ENCODE measurements at regions not wholly inside any gene's neighbourhood (a gene's known extent, or its start where the extent isn't known, plus 50 kb on each side); places are given as distances from the start of the nearest gene placed in this dataset.

- Histone ChIP-seq H3K27me3 (no peaks in the 10 kb centered on the region), H3K4me3 (no peak overlapping the region), H3K9me3 (no peaks in the 10 kb centered on the region), H3K27ac (no peak overlapping the region), H3K36me3 (no peaks in the 10 kb centered on the region), H3K4me1 (peaks cover 0 to 19% (median 2%) of the 10 kb centered on the region in 3 donors)
- whole genome bisulfite sequencing, 2 donors (ENCODE audit: low coverage in 1 of 2), result 91 to 100% methylated on average over 1 of the region's 1 CpG
- no peak for ATAC-seq
- TF ChIP-seq EP300 (IDR thresholded peaks at IDR 0.05) (no peak), POLR2A (IDR thresholded peaks at IDR 0.05) (no peak), POLR2AphosphoS5 (IDR thresholded peaks at IDR 0.05) (no peak)
- TF ChIP-seq, protein P1, sequence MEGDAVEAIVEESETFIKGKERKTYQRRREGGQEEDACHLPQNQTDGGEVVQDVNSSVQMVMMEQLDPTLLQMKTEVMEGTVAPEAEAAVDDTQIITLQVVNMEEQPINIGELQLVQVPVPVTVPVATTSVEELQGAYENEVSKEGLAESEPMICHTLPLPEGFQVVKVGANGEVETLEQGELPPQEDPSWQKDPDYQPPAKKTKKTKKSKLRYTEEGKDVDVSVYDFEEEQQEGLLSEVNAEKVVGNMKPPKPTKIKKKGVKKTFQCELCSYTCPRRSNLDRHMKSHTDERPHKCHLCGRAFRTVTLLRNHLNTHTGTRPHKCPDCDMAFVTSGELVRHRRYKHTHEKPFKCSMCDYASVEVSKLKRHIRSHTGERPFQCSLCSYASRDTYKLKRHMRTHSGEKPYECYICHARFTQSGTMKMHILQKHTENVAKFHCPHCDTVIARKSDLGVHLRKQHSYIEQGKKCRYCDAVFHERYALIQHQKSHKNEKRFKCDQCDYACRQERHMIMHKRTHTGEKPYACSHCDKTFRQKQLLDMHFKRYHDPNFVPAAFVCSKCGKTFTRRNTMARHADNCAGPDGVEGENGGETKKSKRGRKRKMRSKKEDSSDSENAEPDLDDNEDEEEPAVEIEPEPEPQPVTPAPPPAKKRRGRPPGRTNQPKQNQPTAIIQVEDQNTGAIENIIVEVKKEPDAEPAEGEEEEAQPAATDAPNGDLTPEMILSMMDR (IDR thresholded peaks at IDR 0.05), result no peak
Observed at GRCh38 chr5:115684513-115685037, 58.7 kb upstream of the TMED7 start.

DNA sequence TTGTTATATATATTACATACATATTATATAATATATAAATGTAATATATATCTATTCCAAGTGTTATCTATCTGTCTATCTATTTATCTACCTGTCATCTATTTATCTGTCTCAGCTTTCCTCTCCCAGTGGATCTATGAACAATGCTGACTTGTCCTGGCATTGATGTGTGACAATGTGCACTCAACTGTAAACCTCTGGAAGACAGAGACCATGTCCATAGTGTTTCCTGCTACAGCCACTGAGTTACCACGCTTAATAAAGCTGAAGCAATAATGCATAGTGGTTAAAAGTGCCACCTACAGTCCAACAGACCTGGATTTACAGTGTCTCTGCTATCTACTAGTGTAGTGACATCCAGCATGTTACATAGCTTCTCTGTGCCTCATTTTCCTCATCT, 57.2 kb upstream of the TMED7 start:
- WGBS, 2 donors (ENCODE audit: low coverage in 1 of 2), result 83 to 100% methylated on average over 1 of the region's 1 CpG
- no peak for ATAC-seq
- no peaks in the 10 kb centered on the region for H3K36me3 ChIP-seq
- H3K4me3 ChIP-seq, result no peak overlapping the region
- H3K4me1 ChIP-seq, result peaks cover 0 to 19% (median 2%) of the 10 kb centered on the region in 3 donors
- no peaks in the 10 kb centered on the region for H3K9me3 ChIP-seq
- TF ChIP-seq EP300 (IDR thresholded peaks at IDR 0.05) (no peak), POLR2A (IDR thresholded peaks at IDR 0.05) (no peak), POLR2AphosphoS5 (IDR thresholded peaks at IDR 0.05) (no peak)
- TF ChIP-seq, protein P1 (IDR thresholded peaks at IDR 0.05), result no peak
- H3K27me3 ChIP-seq, result no peaks in the 10 kb centered on the region
- H3K27ac ChIP-seq, result no peak overlapping the region
